WERI-Rb-1 (cell line): ENCODE measurements at regions not wholly inside any gene's neighbourhood (a gene's known extent, or its start where the extent isn't known, plus 50 kb on each side); places are given as distances from the start of the nearest gene placed in this dataset.
"Not testable (repeated sequence)": the region's sequence is repeated elsewhere in the genome, so short reads cannot be mapped to it uniquely, and the experiment has no call there.

Source experiments
- DNase-seq: peaks from one replicate; pipeline ENCODE4 v3.0.0-alpha.2; 2020
- H3K27ac ChIP-seq: fragments of 250-450 bp; sonication (Bioruptor Pico); 2 replicates; pipeline ENCODE4 v1.5.1; 2020; ENCODE audit warnings: mild to moderate bottlenecking, moderate library complexity
- H3K27me3 ChIP-seq: fragments of 250-450 bp; sonication (Bioruptor Pico); 2 replicates; pipeline ENCODE4 v1.5.1; 2021; ENCODE audit warnings: mild to moderate bottlenecking, low read depth, moderate library complexity; ENCODE audit not compliant: insufficient read depth, severe bottlenecking
- H3K36me3 ChIP-seq: fragments of 250-450 bp; sonication (Bioruptor Pico); 2 replicates; pipeline ENCODE4 v1.5.1; 2020; ENCODE audit warnings: mild to moderate bottlenecking, moderate library complexity
- H3K4me3 ChIP-seq: 2 replicates; pipeline ENCODE4 v1.5.1; 2011; ENCODE audit warnings: low read depth, mild to moderate bottlenecking, control low read depth, low read length
- H3K9me3 ChIP-seq: fragments of 250-450 bp; sonication (Bioruptor Pico); 2 replicates; pipeline ENCODE4 v1.5.1; 2021; ENCODE audit warnings: mild to moderate bottlenecking, moderate library complexity; ENCODE audit not compliant: severe bottlenecking
- CTCF ChIP-seq: IDR thresholded peaks from 2 replicates; pipeline ENCODE4 v1.5.1; 2011; ENCODE audit warnings: low read depth, mild to moderate bottlenecking, control low read depth, inconsistent platforms, low read length

- no peak for DNase-seq
- H3K27me3 ChIP-seq, result no peaks in the 10 kb centered on the region
- no peaks in the 10 kb centered on the region for H3K36me3 ChIP-seq
- H3K27ac ChIP-seq, result no peak overlapping the region
- H3K9me3 ChIP-seq, result no peaks in the 10 kb centered on the region
- no peak overlapping the region for H3K4me3 ChIP-seq
- TF ChIP-seq CTCF, result no peak
Observed at GRCh38 chr6:15014958-15015357, 230.9 kb upstream of the JARID2 start.

GRCh38 chr6:15016813-15017212 is 229.1 kb upstream of the JARID2 start:
- Histone ChIP-seq H3K27me3 (no peaks in the 10 kb centered on the region), H3K4me3 (no peak overlapping the region), H3K9me3 (no peaks in the 10 kb centered on the region), H3K27ac (no peak overlapping the region), H3K36me3 (no peaks in the 10 kb centered on the region)
- DNase-seq, result no peak
- TF ChIP-seq CTCF, result no peak

GRCh38 chr6:15017261-15017660 is 228.6 kb upstream of the JARID2 start:
- Histone ChIP-seq H3K27me3 (no peaks in the 10 kb centered on the region), H3K27ac (no peak overlapping the region), H3K36me3 (no peaks in the 10 kb centered on the region), H3K9me3 (no peaks in the 10 kb centered on the region), H3K4me3 (no peak overlapping the region)
- no peak for TF ChIP-seq CTCF
- no peak for DNase-seq

GRCh38 chr6:15017803-15018202 is 228.1 kb upstream of the JARID2 start:
- no peak for TF ChIP-seq CTCF
- no peaks in the 10 kb centered on the region for H3K27me3 ChIP-seq
- no peaks in the 10 kb centered on the region for H3K36me3 ChIP-seq
- H3K4me3 ChIP-seq, result no peak overlapping the region
- DNase-seq, result no peak
- H3K27ac ChIP-seq, result no peak overlapping the region
- H3K9me3 ChIP-seq, result no peaks in the 10 kb centered on the region

- Histone ChIP-seq H3K36me3 (no peaks in the 10 kb centered on the region), H3K27ac (no peak overlapping the region), H3K27me3 (no peaks in the 10 kb centered on the region), H3K4me3 (no peak overlapping the region), H3K9me3 (no peaks in the 10 kb centered on the region)
- DNase-seq, result no peak
- no peak for TF ChIP-seq CTCF
Observed at GRCh38 chr6:15020119-15020770, 225.6 kb upstream of the JARID2 start.

- H3K9me3 ChIP-seq, result no peaks in the 10 kb centered on the region
- H3K27me3 ChIP-seq, result no peaks in the 10 kb centered on the region
- no peak for DNase-seq
- no peaks in the 10 kb centered on the region for H3K36me3 ChIP-seq
- no peak for TF ChIP-seq CTCF
- H3K27ac ChIP-seq, result no peak overlapping the region
- no peak overlapping the region for H3K4me3 ChIP-seq
Observed at GRCh38 chr6:15021074-15021473, 224.8 kb upstream of the JARID2 start.

GRCh38 chr6:15023018-15023417 is 222.9 kb upstream of the JARID2 start:
- not testable (repeated sequence) for H3K27me3 ChIP-seq, H3K27ac ChIP-seq, H3K4me3 ChIP-seq, H3K36me3 ChIP-seq, DNase-seq, H3K9me3 ChIP-seq
